CD14-positive monocyte (primary cell): ENCODE measurements at regions not wholly inside any gene's neighbourhood (a gene's known extent, or its start where the extent isn't known, plus 50 kb on each side); places are given as distances from the start of the nearest gene placed in this dataset.

Source experiments
- DNase-seq, 3 donors: peaks; one replicate each; pipeline ENCODE4 v3.0.0-alpha.2; 2011 to 2022
- H2AFZ ChIP-seq: 2 replicates; pipeline ENCODE4 v1.6.0; 2012; ENCODE audit warnings: mild to moderate bottlenecking, low read depth, low read length, inconsistent platforms; ENCODE audit not compliant: insufficient read depth, poor library complexity, severe bottlenecking
- H3K27ac ChIP-seq, 2 donors: 1 replicate in 1 of 2; 2 replicates in 1 of 2; pipeline ENCODE4 v1.5.1; 2012 to 2013; ENCODE audit warnings: low read length in 2 of 2, control low read depth in 1 of 2, inconsistent platforms in 1 of 2, low read depth in 1 of 2, mild to moderate bottlenecking in 1 of 2
- H3K27me3 ChIP-seq, 2 donors: one replicate each; pipeline versions ENCODE4 v1.6.0 to v1.6.1; 2011 to 2013; ENCODE audit warnings: low read length in 2 of 2; ENCODE audit not compliant: control insufficient read depth in 2 of 2, insufficient read depth in 2 of 2
- H3K36me3 ChIP-seq, 2 donors: replicated peaks in 1 of 2; 1 replicate in 1 of 2; 2 replicates in 1 of 2; pipeline versions ENCODE4 v1.5.1 to v1.6.1; 2012 to 2013; ENCODE audit warnings: low read length in 2 of 2, control low read depth in 1 of 2, inconsistent platforms in 1 of 2, mild to moderate bottlenecking in 1 of 2; ENCODE audit not compliant: insufficient read depth in 2 of 2, control insufficient read depth in 1 of 2
- H3K4me1 ChIP-seq, 2 donors: 1 replicate in 1 of 2; 2 replicates in 1 of 2; pipeline versions ENCODE4 v1.5.1 to v1.6.1; 2012 to 2013; ENCODE audit warnings: low read length in 2 of 2, control low read depth in 1 of 2, inconsistent platforms in 1 of 2, mild to moderate bottlenecking in 1 of 2, moderate library complexity in 1 of 2; ENCODE audit not compliant: insufficient read depth in 2 of 2, control insufficient read depth in 1 of 2
- H3K4me2 ChIP-seq: replicated peaks from 2 replicates; pipeline ENCODE3; 2012; ENCODE audit warnings: low read length, moderate library complexity, mild to moderate bottlenecking; ENCODE audit not compliant: poor library complexity, severe bottlenecking; ENCODE audit errors: extremely low read depth
- H3K4me3 ChIP-seq, 3 experiments: fragments of 200-600 bp in 1 of 3; sonication (generic) in 1 of 3; replicated peaks in 1 of 3; 1 replicate in 2 of 3; 2 replicates in 1 of 3; pipeline ENCODE4 v1.5.1; 2011 to 2013; ENCODE audit warnings: low read length in 3 of 3, mild to moderate bottlenecking in 3 of 3, control low read depth in 2 of 3, low read depth in 2 of 3, inconsistent platforms in 1 of 3, moderate library complexity in 1 of 3
- H3K79me2 ChIP-seq: 2 replicates; pipeline ENCODE4 v1.6.0; 2012; ENCODE audit warnings: mild to moderate bottlenecking, control low read depth, inconsistent platforms, low read length, moderate library complexity; ENCODE audit not compliant: insufficient read depth
- H3K9ac ChIP-seq: 2 replicates; pipeline ENCODE4 v1.6.0; 2017; ENCODE audit warnings: low read length, mild to moderate bottlenecking; ENCODE audit not compliant: insufficient read depth, poor library complexity, severe bottlenecking
- H3K9me3 ChIP-seq, 2 donors: replicated peaks in 1 of 2; 1 replicate in 1 of 2; 2 replicates in 1 of 2; pipeline versions ENCODE4 v1.5.1 to v1.6.1; 2012 to 2013; ENCODE audit warnings: low read length in 2 of 2, control low read depth in 1 of 2; ENCODE audit not compliant: control insufficient read depth in 1 of 2, insufficient read depth in 1 of 2
- H4K20me1 ChIP-seq: 2 replicates; pipeline ENCODE4 v1.6.0; 2012; ENCODE audit warnings: mild to moderate bottlenecking, low read length, control low read depth, moderate library complexity; ENCODE audit not compliant: insufficient read depth
- H3K27ac Mint-ChIP-seq, 7 donors: one replicate each; pipeline ENCODE4 v1.8.0; 2020; ENCODE audit warnings: mild to moderate bottlenecking in 7 of 7, mixed read lengths in 7 of 7, moderate library complexity in 6 of 7, inconsistent platforms in 2 of 7
- H3K27me3 Mint-ChIP-seq, 3 donors: one replicate each; pipeline ENCODE4 v1.8.0; 2021 to 2022; ENCODE audit warnings: low read depth in 3 of 3, mild to moderate bottlenecking in 3 of 3, mixed read lengths in 3 of 3, moderate library complexity in 3 of 3, inconsistent platforms in 1 of 3
- H3K36me3 Mint-ChIP-seq, 2 donors: one replicate each; pipeline ENCODE4 v1.8.0; 2020; ENCODE audit warnings: mixed read lengths in 2 of 2, inconsistent platforms in 1 of 2, mild to moderate bottlenecking in 1 of 2
- H3K4me1 Mint-ChIP-seq: one replicate; pipeline ENCODE4 v1.8.0; 2020; ENCODE audit warnings: mild to moderate bottlenecking, mixed read lengths
- H3K4me3 Mint-ChIP-seq, 2 donors: one replicate each; pipeline ENCODE4 v1.8.0; 2020; ENCODE audit warnings: mild to moderate bottlenecking in 2 of 2, mixed read lengths in 2 of 2, moderate library complexity in 1 of 2
- H3K9me3 Mint-ChIP-seq, 7 donors: one replicate each; pipeline ENCODE4 v1.8.0; 2020 to 2022; ENCODE audit warnings: mixed read lengths in 7 of 7, mild to moderate bottlenecking in 6 of 7, moderate library complexity in 6 of 7, inconsistent platforms in 2 of 7
- WGBS: methylation state at CpG from one replicate; pipeline ENCODE4 v1.1.5; 2013; ENCODE audit warnings: missing lambda C conversion rate; ENCODE audit not compliant: insufficient coverage; 5-methylcytosine and 5-hydroxymethylcytosine counted together
- intact Hi-C, 2 donors: fragments of 100-400 bp; cut with micrococcal nuclease; formaldehyde crosslinking; loops; one replicate each; pipeline versions ENCODE4 v1.15.0 to v1.15.1; 2023
- TF ChIP-seq, protein P1 (sequence below): fragments of 200-600 bp; IDR thresholded peaks from one replicate; pipeline ENCODE4 v1.8.0; 2022; ENCODE audit warnings: antibody characterized with exemption, mild to moderate bottlenecking

DNA sequence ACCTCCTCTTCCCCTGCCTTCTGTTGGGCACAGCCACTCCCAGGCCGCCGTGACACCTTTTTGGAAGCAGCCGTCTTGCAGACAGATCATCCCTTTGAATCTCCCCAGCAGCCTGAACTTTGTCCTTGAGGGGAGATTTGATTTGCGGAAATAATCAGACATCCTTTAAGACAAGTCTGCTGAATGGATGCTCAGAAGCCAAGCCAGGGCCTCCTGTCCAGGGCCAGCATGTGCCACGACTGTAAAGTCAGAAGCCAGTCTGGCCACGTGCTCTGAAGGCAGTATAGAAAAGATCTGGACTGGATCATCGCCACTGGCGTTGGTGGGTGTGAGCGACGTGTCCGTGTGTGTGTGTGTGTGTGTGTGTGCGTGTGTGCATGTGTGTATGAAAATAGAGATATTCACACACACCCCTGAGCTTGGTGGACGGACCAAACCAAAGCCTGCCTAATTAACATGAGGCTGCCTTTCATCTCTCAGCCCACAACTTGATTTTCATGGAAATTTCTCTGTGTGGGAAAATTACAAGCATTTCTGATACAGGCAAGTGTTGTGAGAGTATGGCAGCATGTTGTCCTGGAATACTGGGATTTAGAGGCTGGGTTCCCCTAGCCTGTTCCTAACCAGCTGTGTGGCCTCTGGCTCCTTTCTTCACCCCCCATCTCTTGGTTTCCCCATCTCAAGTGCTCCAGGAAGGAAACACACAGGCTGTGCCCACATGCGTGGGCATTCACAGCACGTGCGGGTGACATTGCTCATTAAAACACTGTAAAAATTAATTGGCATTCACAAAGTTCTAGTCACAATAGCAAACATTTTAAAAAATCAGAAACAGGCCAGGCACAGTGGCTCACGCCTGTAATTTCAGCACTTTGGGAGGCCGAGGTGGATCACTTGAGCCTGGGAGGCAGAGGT is 61.8 kb upstream of the WNT7B start:
- DNase-seq = no peak
- Histone ChIP-seq H4K20me1 (no peaks in the 10 kb centered on the region), H3K9me3 (no peaks in the 10 kb centered on the region), H3K36me3 (no peaks in the 10 kb centered on the region), H3K27ac (no peak overlapping the region), H3K79me2 (peaks cover 22% of the 10 kb centered on the region), H3K9ac (no peak overlapping the region), H2AFZ (no peak overlapping the region), H3K27me3 (no peaks in the 10 kb centered on the region), H3K4me2 (no peak overlapping the region), H3K4me1 (peaks cover 27 to 40% of the 10 kb centered on the region in 2 donors), H3K4me3 (no peak overlapping the region)
- 78% methylated on average over 8 of the region's 18 CpGs for WGBS
- Mint-ChIP-seq H3K4me1 (peaks cover 36% of the 10 kb centered on the region), H3K9me3 (peaks cover 0 to 1% (median 0%) of the 10 kb centered on the region in 7 donors), H3K27me3 (peaks cover 0 to 2% (median 0%) of the 10 kb centered on the region in 3 donors), H3K27ac (peak overlapping the region in 4 of 7 donors; percentile 7 to 71 (median 33)), H3K36me3 (peaks cover 3 to 10% of the 10 kb centered on the region in 2 donors), H3K4me3 (no peak overlapping the region)
- TF ChIP-seq, protein P1, sequence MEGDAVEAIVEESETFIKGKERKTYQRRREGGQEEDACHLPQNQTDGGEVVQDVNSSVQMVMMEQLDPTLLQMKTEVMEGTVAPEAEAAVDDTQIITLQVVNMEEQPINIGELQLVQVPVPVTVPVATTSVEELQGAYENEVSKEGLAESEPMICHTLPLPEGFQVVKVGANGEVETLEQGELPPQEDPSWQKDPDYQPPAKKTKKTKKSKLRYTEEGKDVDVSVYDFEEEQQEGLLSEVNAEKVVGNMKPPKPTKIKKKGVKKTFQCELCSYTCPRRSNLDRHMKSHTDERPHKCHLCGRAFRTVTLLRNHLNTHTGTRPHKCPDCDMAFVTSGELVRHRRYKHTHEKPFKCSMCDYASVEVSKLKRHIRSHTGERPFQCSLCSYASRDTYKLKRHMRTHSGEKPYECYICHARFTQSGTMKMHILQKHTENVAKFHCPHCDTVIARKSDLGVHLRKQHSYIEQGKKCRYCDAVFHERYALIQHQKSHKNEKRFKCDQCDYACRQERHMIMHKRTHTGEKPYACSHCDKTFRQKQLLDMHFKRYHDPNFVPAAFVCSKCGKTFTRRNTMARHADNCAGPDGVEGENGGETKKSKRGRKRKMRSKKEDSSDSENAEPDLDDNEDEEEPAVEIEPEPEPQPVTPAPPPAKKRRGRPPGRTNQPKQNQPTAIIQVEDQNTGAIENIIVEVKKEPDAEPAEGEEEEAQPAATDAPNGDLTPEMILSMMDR = no peak
- intact Hi-C loops = loop anchor here (5.0 to 10.0 kb wide), 3 partner anchors 34 to 256 kb away; partner anchors contain the start of gene GTSE1 (in 1 of the 2)

DNA sequence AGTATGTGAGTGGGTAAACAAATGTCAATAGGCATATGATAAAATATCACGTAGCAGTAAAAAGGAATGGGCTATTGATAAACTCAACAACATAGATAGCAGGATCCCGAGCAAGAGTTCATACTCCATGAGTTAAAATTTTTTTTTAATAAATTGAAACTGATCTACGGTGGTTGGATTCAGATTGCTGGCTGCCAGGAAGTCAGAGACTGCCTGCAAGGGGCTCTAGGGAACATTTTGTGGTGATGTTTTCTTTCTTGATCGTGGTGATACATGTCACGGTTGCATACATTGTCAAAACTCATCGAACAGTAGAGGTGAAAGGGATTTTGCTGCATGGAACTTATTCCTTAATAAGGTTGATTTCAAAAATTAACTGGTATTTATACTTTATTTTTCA is 62.6 kb upstream of the WNT7B start:
- no peak overlapping the region for H3K4me3 Mint-ChIP-seq
- H3K36me3 Mint-ChIP-seq = peaks cover 3 to 10% of the 10 kb centered on the region in 2 donors
- peak overlapping the region in 1 of 7 donors; percentile 46 for H3K27ac Mint-ChIP-seq
- peaks cover 0 to 2% (median 0%) of the 10 kb centered on the region in 3 donors for H3K27me3 Mint-ChIP-seq
- no peaks in the 10 kb centered on the region for H3K9me3 ChIP-seq
- no peak overlapping the region for H3K27ac ChIP-seq
- peaks cover 33 to 47% of the 10 kb centered on the region in 2 donors for H3K4me1 ChIP-seq
- peaks cover 0 to 1% (median 0%) of the 10 kb centered on the region in 7 donors for H3K9me3 Mint-ChIP-seq
- peaks cover 44% of the 10 kb centered on the region for H3K4me1 Mint-ChIP-seq
- H4K20me1 ChIP-seq = no peaks in the 10 kb centered on the region
- no peak overlapping the region for H3K9ac ChIP-seq
- H2AFZ ChIP-seq = no peak overlapping the region
- no peak overlapping the region for H3K4me3 ChIP-seq
- no CpG with 5 or more reads among the region's 6 CpGs for WGBS
- no peak overlapping the region for H3K4me2 ChIP-seq
- TF ChIP-seq, protein P1 = no peak
- no peak for DNase-seq
- H3K36me3 ChIP-seq = no peaks in the 10 kb centered on the region
- peaks cover 29% of the 10 kb centered on the region for H3K79me2 ChIP-seq
- no peaks in the 10 kb centered on the region for H3K27me3 ChIP-seq
- intact Hi-C loops = loop anchor here (5.0 to 10.0 kb wide), 3 partner anchors 33 to 255 kb away; partner anchors contain the start of gene GTSE1 (in 1 of the 2)
